ENCODE measurements at regions not wholly inside any gene's neighbourhood (a gene's known extent, or its start where the extent isn't known, plus 50 kb on each side); places are given as distances from the start of the nearest gene placed in this dataset.

DNA sequence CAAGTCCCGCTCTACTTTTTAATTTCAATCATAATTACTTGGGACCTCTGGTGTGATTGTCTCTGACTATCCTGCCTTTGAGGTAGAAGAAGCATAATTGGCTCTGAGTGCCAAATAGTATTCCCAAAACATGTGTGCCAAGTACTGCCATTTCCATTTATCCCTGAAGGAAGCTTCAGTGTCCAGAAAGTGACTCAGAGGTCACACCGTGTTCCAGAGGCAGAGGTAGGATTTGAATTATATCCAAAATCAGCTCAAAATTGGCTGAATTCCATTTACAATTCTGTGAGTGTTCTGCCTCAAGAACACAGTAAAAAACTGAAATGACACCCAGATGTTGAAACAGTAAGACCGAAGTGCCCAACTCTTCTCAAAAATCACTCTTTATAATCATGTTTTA lies 255.3 kb downstream of the RSL24D1 start:
- H3K27ac ChIP-seq (ENCODE audit: poor library complexity, severe bottlenecking): no peak overlapping the region
- ATAC-seq (ENCODE audit: low read depth) (no peak), DNase-seq (ENCODE audit: low spot score) (no peak)
- no peak overlapping the region for H3K4me3 ChIP-seq (ENCODE audit: severe bottlenecking)
- TF ChIP-seq, protein P1, sequence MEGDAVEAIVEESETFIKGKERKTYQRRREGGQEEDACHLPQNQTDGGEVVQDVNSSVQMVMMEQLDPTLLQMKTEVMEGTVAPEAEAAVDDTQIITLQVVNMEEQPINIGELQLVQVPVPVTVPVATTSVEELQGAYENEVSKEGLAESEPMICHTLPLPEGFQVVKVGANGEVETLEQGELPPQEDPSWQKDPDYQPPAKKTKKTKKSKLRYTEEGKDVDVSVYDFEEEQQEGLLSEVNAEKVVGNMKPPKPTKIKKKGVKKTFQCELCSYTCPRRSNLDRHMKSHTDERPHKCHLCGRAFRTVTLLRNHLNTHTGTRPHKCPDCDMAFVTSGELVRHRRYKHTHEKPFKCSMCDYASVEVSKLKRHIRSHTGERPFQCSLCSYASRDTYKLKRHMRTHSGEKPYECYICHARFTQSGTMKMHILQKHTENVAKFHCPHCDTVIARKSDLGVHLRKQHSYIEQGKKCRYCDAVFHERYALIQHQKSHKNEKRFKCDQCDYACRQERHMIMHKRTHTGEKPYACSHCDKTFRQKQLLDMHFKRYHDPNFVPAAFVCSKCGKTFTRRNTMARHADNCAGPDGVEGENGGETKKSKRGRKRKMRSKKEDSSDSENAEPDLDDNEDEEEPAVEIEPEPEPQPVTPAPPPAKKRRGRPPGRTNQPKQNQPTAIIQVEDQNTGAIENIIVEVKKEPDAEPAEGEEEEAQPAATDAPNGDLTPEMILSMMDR (IDR thresholded peaks at IDR 0.05; ENCODE audit: poor library complexity, severe bottlenecking): no peak
- H3K36me3 ChIP-seq (ENCODE audit: low read depth): no peaks in the 10 kb centered on the region
- H3K27me3 ChIP-seq (ENCODE audit: insufficient read depth, poor library complexity, severe bottlenecking): no peaks in the 10 kb centered on the region
- H3K9me3 ChIP-seq (ENCODE audit: severe bottlenecking): no peaks in the 10 kb centered on the region
- H3K4me1 ChIP-seq (ENCODE audit: insufficient read depth, poor library complexity, severe bottlenecking): no peaks in the 10 kb centered on the region

DNA sequence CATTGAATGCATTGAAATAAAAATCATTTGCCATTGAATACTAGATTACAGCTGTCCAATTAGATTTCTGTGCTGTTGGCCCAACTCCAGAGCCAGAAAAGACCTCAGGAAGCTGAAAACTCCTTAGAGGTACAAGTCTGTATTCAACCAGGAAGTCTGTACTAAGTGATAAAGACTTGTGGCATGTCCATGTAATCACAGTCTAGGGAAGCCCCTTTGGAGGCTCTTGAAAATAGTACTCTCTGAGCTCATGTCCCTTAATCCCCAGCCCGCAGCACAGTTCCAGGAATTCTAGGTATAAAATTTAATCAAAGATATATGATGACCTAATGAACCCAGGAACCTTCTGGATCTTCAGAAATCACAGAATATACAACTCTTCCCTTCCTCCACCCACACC lies 279.4 kb downstream of the RSL24D1 start:
- TF ChIP-seq, protein P1 (IDR thresholded peaks at IDR 0.05; ENCODE audit: poor library complexity, severe bottlenecking): no peak
- Histone ChIP-seq H3K4me3 (ENCODE audit: severe bottlenecking) (no peak overlapping the region), H3K9me3 (ENCODE audit: severe bottlenecking) (no peaks in the 10 kb centered on the region), H3K4me1 (ENCODE audit: insufficient read depth, poor library complexity, severe bottlenecking) (no peaks in the 10 kb centered on the region), H3K27me3 (ENCODE audit: insufficient read depth, poor library complexity, severe bottlenecking) (no peaks in the 10 kb centered on the region), H3K36me3 (ENCODE audit: low read depth) (no peaks in the 10 kb centered on the region), H3K27ac (ENCODE audit: poor library complexity, severe bottlenecking) (no peak overlapping the region)
- no peak for DNase-seq (ENCODE audit: low spot score)
- no peak; the same call in 2 of the 3 replicates for ATAC-seq (ENCODE audit: low read depth)

DNA sequence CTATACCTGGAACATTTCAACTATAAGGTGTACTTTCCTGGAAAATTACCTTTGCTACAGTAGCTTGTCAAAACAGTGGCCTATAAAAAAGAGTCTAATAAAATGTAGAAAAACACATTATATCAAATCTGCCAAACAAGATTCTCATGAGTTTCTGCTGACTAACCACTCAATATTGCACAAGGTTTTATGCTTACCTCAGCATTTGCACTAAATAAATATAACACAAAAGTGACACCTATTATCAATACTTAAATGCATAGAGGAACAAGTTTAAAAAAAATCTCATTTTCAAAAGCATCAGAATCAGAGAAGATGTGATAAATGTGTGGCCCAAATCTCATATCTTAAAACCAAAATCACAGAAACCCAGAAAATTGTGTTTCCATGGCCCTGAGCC lies 281.4 kb downstream of the RSL24D1 start:
- Histone ChIP-seq H3K4me3 (ENCODE audit: severe bottlenecking) (no peak overlapping the region), H3K4me1 (ENCODE audit: insufficient read depth, poor library complexity, severe bottlenecking) (no peaks in the 10 kb centered on the region), H3K27ac (ENCODE audit: poor library complexity, severe bottlenecking) (no peak overlapping the region), H3K9me3 (ENCODE audit: severe bottlenecking) (no peaks in the 10 kb centered on the region), H3K27me3 (ENCODE audit: insufficient read depth, poor library complexity, severe bottlenecking) (no peaks in the 10 kb centered on the region), H3K36me3 (ENCODE audit: low read depth) (no peaks in the 10 kb centered on the region)
- TF ChIP-seq, protein P1 (IDR thresholded peaks at IDR 0.05; ENCODE audit: poor library complexity, severe bottlenecking): no peak
- no peak for ATAC-seq (ENCODE audit: low read depth)
- no peak for DNase-seq (ENCODE audit: low spot score)

DNA sequence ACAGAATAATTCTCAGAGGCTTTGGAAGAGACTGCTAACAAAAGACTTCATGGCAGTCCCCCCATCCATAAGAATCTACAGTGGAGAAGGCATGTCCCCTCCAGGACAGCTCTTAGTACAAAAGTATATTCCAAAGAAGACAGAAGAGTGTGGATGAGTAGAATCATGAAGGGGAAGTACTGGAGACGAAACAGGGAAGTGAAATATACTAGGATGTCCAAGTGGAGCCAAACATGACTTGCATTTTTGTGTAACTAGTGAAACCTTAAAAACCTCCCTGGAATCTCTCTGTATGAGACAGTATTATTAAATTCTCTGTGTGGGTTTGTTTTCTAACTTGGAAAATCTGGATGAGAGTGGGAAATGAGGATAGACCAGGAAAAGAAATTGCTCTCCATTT lies 312.4 kb downstream of the RSL24D1 start:
- no peaks in the 10 kb centered on the region for H3K9me3 ChIP-seq (ENCODE audit: severe bottlenecking)

DNA sequence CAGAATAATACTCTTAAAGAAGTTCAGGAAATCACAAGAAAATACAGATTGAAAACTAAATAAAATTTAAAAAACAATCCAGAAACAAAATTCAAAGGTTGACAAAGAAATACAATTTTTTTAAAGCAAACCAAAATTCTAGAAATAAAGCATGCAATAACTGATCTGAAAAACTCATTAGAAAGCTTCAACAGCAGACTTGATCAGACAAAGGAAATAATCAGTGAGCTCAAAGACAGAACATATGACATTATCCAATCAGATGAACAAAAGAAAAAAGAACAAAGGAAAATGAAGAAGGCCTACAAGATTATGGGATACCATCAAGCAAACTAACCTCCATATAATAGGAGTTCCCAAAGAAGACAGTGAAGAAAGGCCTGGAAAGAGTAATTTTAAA lies 336.8 kb downstream of the RSL24D1 start:
- H3K27ac ChIP-seq (ENCODE audit: poor library complexity, severe bottlenecking): no peak overlapping the region
- peaks cover 5% of the 10 kb centered on the region for H3K27me3 ChIP-seq (ENCODE audit: insufficient read depth, poor library complexity, severe bottlenecking)
- no peak for DNase-seq (ENCODE audit: low spot score)
- no peak for ATAC-seq (ENCODE audit: low read depth)
- peaks cover 7% of the 10 kb centered on the region for H3K9me3 ChIP-seq (ENCODE audit: severe bottlenecking)
- H3K36me3 ChIP-seq (ENCODE audit: low read depth): no peaks in the 10 kb centered on the region
- TF ChIP-seq, protein P1 (IDR thresholded peaks at IDR 0.05; ENCODE audit: poor library complexity, severe bottlenecking): no peak
- no peaks in the 10 kb centered on the region for H3K4me1 ChIP-seq (ENCODE audit: insufficient read depth, poor library complexity, severe bottlenecking)
- H3K4me3 ChIP-seq (ENCODE audit: severe bottlenecking): no peak overlapping the region

More for the DNA sequence above, 312.4 kb downstream of the RSL24D1 start:
- H3K27ac ChIP-seq (ENCODE audit: poor library complexity, severe bottlenecking): no peak overlapping the region
- no peak for ATAC-seq (ENCODE audit: low read depth)
- DNase-seq (ENCODE audit: low spot score): no peak
- TF ChIP-seq, protein P1 (IDR thresholded peaks at IDR 0.05; ENCODE audit: poor library complexity, severe bottlenecking): no peak
- H3K36me3 ChIP-seq (ENCODE audit: low read depth): no peaks in the 10 kb centered on the region
- no peaks in the 10 kb centered on the region for H3K4me1 ChIP-seq (ENCODE audit: insufficient read depth, poor library complexity, severe bottlenecking)
- H3K4me3 ChIP-seq (ENCODE audit: severe bottlenecking): no peak overlapping the region
- H3K27me3 ChIP-seq (ENCODE audit: insufficient read depth, poor library complexity, severe bottlenecking): peaks cover 3% of the 10 kb centered on the region

Measured in RWPE2 (cell line).